ENCODE measurements at regions not wholly inside any gene's neighbourhood (a gene's known extent, or its start where the extent isn't known, plus 50 kb on each side); places are given as distances from the start of the nearest gene placed in this dataset.

GRCh38 chr5:23579566-23579965, 72.2 kb downstream of the PRDM9 start:
- no peak overlapping the region for H3K27ac ChIP-seq
- H3K4me3 ChIP-seq, result no peak overlapping the region

GRCh38 chr5:23583081-23583480, 75.7 kb downstream of the PRDM9 start:
- no peak overlapping the region for H3K4me3 ChIP-seq
- no peak overlapping the region for H3K27ac ChIP-seq

- no peak overlapping the region for H3K4me3 ChIP-seq
- no peak overlapping the region for H3K27ac ChIP-seq
These were observed 81.5 kb downstream of the PRDM9 start for GRCh38 chr5:23588841-23589326.

GRCh38 chr5:23591250-23591649, 83.8 kb downstream of the PRDM9 start:
- no peak overlapping the region for H3K27ac ChIP-seq
- no peak overlapping the region for H3K4me3 ChIP-seq

- no peak overlapping the region for H3K27ac ChIP-seq
These were observed 99.5 kb downstream of the PRDM9 start for GRCh38 chr5:23606927-23607326.

GRCh38 chr5:23612701-23613100, 105.3 kb downstream of the PRDM9 start:
- no peak overlapping the region for H3K4me3 ChIP-seq
- H3K27ac ChIP-seq, result no peak overlapping the region

More at GRCh38 chr5:23606927-23607326, 99.5 kb downstream of the PRDM9 start:
- no peak overlapping the region for H3K4me3 ChIP-seq

- no peak overlapping the region for H3K27ac ChIP-seq
- H3K4me3 ChIP-seq, result no peak overlapping the region
These were observed 106.2 kb downstream of the PRDM9 start for GRCh38 chr5:23613566-23613965.

GRCh38 chr5:23614422-23614821, 107.0 kb downstream of the PRDM9 start:
- H3K27ac ChIP-seq, result no peak overlapping the region
- no peak overlapping the region for H3K4me3 ChIP-seq

GRCh38 chr5:23626961-23627360, 119.6 kb downstream of the PRDM9 start:
- no peak overlapping the region for H3K4me3 ChIP-seq
- H3K27ac ChIP-seq, result no peak overlapping the region

- Histone ChIP-seq H3K4me3 (no peak overlapping the region), H3K27ac (no peak overlapping the region)
These were observed 120.6 kb downstream of the PRDM9 start for GRCh38 chr5:23627976-23628375.

GRCh38 chr5:23629396-23629795, 122.0 kb downstream of the PRDM9 start:
- Histone ChIP-seq H3K4me3 (no peak overlapping the region), H3K27ac (no peak overlapping the region)

- Histone ChIP-seq H3K27ac (no peak overlapping the region), H3K4me3 (no peak overlapping the region)
These were observed 124.1 kb downstream of the PRDM9 start for GRCh38 chr5:23631302-23632045.

- Histone ChIP-seq H3K27ac (no peak overlapping the region), H3K4me3 (no peak overlapping the region)
These were observed 128.5 kb downstream of the PRDM9 start for GRCh38 chr5:23635938-23636337.

GRCh38 chr5:23639326-23639725, 131.9 kb downstream of the PRDM9 start:
- no peak overlapping the region for H3K27ac ChIP-seq
- no peak overlapping the region for H3K4me3 ChIP-seq

- Histone ChIP-seq H3K4me3 (no peak overlapping the region), H3K27ac (no peak overlapping the region)
These were observed 141.2 kb downstream of the PRDM9 start for GRCh38 chr5:23648656-23649055.

GRCh38 chr5:23649594-23649993, 142.2 kb downstream of the PRDM9 start:
- Histone ChIP-seq H3K4me3 (no peak overlapping the region), H3K27ac (no peak overlapping the region)

GRCh38 chr5:23655674-23656073, 148.3 kb downstream of the PRDM9 start:
- Histone ChIP-seq H3K4me3 (no peak overlapping the region), H3K27ac (no peak overlapping the region)

GRCh38 chr5:23675456-23675855, 168.0 kb downstream of the PRDM9 start:
- Histone ChIP-seq H3K4me3 (no peak overlapping the region), H3K27ac (no peak overlapping the region)

GRCh38 chr5:23677996-23678395, 170.6 kb downstream of the PRDM9 start:
- Histone ChIP-seq H3K4me3 (no peak overlapping the region), H3K27ac (no peak overlapping the region)

- Histone ChIP-seq H3K27ac (no peak overlapping the region), H3K4me3 (no peak overlapping the region)
These were observed 176.7 kb downstream of the PRDM9 start for GRCh38 chr5:23684103-23684502.

GRCh38 chr5:23703940-23704855, 196.8 kb downstream of the PRDM9 start:
- no peak overlapping the region for H3K4me3 ChIP-seq
- no peak overlapping the region for H3K27ac ChIP-seq

Measured in skin epidermis (tissue), 12 donors.